HG03135 (cell line): ENCODE measurements at regions not wholly inside any gene's neighbourhood (a gene's known extent, or its start where the extent isn't known, plus 50 kb on each side); places are given as distances from the start of the nearest gene placed in this dataset.

Experiments used
- ATAC-seq: cut with Tn5 transposase; IDR thresholded peaks from one replicate; pipeline ENCODE4 v1.9.1; 2021; ENCODE audit warnings: mild to moderate bottlenecking, moderate library complexity; ENCODE audit not compliant: unreplicated experiment

DNA sequence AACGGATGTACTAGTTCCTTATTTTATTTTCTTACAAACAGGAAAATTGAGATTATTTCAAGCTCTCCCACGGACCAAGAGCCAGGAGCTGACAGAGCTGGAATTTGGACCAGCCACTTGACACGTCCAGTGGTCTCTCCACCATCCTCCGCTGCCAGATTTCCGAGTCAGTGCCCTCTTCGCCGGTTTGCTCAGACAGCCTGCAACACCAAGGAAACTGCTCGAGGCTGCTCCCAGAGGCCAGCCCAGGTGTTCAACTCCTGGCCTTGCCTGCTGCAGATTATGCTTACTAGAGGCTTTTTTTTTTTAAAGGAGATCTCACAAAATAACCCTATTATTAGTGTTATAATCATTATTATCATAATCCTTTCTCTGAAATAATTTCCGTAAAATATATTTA lies 779.8 kb downstream of the RNF144A start:
- no peak for ATAC-seq

DNA sequence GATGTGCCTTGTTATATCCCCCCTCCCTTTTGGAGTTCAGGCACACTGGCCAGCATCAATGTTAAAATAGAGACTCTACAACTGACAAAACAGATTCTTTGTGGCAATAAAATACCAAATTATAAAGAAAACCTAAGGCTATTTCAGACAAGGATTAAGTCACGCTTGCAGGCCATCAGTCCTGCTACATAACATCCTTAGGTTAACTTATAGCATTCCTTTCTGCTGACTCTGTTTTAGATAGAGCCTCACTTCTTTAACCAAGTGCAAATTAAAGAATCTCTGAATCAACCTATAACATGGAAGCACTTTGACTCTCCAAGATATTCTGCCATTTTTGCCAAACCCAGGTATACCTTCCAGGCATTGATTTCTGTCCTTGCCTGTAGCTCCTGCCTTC lies 784.6 kb downstream of the RNF144A start:
- ATAC-seq, result no peak

- no peak for ATAC-seq
Observed at GRCh38 chr2:7703048-7703447, 785.8 kb downstream of the RNF144A start.

GRCh38 chr2:7703543-7704144 lies 786.4 kb downstream of the RNF144A start:
- ATAC-seq, result no peak

DNA sequence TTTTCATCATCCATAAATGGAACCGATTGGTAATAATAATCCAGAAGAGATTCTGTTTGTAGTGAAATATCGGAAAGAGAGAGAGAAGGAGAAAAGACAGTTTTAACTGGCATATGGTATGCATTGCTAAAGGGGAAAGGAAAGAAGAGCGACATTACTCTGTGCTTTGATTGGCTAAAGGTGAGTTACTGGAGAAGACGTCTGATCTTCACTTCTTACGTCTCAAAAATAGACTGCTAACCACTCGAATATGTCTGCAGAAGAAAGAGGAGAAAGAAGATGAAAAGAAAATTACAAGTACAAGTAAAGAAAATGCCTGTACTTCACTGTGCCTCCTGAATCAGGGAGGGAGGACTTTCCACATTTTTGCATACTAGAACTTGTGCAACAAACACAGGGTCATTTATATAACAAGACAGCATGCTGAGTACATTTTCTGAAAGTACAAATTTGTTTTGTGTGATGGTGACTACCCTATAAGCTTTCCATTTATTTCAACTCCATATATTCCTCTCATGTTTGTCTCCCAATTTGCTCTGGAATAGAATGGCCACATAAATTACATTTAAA lies 787.2 kb downstream of the RNF144A start:
- ATAC-seq, result no peak

DNA sequence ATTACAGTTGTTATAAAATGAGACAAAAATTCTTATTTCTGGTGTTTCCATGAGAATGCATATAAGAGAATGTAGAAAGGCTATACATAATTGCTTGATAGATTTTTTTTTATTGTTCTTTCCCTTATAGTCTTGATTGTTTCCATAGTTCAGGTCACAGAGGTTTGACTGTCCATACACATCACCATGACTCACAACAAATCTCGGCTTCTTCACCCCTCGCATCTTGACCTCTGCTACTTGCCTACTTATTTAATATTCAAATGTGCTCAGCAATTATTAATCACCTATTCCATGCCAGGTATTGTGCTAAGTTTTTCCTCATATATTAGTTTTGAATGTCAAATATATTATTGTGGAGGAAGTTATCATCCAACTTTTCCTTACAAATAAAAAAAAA lies 789.6 kb downstream of the RNF144A start:
- no peak for ATAC-seq

DNA sequence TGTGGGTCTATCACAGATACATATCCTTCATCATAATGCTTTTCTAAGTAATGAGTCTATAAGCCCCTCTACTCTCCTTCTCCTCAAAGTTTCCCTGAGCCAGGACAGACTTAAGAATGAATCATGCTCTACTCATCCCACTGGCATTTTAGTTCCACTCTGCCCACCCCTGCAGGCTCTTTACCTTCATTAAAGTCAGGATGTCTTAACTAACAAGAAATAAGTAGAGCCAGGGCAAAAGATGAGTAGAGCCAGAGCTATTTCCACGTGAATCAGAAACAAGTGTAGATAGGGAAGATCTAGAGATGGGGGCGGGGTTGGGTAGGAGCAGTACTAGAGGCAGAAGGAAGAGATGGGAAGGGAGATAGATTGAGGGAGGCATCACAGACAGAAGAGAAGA lies 790.5 kb downstream of the RNF144A start:
- no peak for ATAC-seq

DNA sequence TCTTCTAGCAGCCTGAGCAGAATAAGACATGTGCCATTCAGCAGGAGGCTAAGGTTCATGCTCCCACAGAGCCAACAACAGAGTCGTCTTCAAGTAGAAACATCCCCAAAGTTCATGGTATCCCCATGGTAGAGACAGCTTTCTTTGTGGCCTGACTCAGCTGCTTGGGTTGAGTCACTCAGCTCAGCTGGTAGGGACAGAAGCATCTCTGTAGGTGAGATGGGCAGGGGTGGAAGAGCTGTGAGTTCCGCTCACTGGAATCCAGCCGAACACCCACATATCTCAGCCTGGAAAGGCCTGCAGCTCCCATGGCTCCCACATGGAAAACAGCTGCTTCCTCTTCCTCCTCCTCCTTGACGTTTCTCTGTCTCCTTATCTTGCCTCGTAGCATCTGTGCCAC lies 792.7 kb downstream of the RNF144A start:
- ATAC-seq, result no peak

- ATAC-seq, result no peak
Observed at GRCh38 chr2:7711167-7711566, 794.0 kb downstream of the RNF144A start.

DNA sequence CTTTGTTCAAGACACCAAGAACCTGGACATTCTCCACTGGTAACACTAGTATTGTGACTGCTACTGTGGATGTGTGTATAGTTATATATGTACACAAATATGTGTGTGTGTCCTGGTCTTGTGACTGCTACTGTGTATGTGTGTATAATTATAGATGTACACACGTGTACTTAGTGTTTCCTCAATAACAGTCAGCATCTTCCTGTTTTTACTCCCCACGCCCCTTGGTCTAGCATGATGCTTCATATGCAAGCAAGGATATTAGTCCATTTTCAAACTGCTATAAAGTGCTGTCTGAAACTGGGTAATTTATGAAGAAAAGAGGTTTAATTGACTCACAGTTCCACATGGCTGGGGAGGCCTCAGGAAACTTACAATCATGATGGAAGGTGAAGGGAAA lies 802.7 kb downstream of the RNF144A start:
- ATAC-seq, result no peak

DNA sequence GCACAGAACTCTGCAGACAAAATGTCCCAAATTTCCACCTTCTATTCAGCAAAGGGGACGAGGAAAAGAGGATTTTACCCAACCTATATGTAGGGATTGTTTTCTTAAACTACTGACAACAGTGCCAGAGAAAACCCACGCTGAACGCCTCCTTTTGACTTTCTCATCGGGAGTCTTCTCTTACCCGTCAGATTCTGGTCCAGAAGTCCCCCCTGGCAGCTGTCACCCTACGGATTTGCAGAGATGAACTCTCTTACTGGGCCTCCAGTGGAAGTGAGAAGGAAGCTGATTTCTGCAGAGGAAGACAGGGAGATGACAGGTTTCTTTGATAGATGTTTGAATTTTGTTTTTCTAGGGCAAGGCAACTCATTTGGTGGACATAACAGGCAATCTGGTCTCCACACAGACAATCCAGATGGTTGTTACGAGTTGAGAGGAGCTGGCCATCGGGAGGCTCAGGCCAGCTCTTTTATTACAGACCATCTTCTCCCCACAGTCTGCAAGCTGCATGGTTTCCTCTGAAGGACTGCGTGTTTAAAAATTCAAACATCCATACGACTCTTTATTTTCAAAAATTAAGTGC lies 804.3 kb downstream of the RNF144A start:
- no peak for ATAC-seq

DNA sequence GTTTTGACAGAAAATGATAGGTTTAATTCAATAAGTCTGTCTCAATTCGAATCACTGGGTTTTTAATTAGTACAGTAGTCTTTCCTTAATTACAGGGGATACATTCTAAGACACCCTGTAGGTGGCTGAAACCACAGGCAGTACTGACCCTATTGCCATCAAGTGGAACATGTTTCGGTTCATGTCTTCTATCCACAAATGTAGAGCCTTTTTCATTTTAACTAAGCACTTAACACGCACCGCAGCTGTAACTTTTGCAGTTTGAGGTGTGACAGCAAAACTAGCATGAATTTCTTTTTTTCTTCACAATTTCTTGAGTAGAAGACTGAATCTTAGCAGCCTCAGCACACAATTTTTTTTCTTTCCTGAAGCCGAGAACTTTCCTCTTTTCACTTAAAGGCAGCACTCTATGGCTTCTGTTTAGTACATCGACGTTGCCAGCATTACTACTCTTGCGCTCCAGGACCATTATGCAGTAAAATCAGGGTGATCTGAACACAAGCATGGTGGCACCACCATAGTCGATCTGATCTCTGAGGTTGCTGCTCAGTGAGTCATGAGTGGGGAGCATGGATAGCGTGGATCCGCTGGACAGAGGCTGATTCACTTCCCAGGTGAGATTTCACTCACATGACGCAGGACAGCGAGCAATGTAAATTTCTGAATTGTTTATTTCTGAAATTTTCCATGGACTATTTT lies 805.1 kb downstream of the RNF144A start:
- ATAC-seq, result no peak

- ATAC-seq, result no peak
Observed at GRCh38 chr2:7724336-7724735, 807.1 kb downstream of the RNF144A start.

- no peak for ATAC-seq
Observed at GRCh38 chr2:7725171-7725849, 808.1 kb downstream of the RNF144A start.

DNA sequence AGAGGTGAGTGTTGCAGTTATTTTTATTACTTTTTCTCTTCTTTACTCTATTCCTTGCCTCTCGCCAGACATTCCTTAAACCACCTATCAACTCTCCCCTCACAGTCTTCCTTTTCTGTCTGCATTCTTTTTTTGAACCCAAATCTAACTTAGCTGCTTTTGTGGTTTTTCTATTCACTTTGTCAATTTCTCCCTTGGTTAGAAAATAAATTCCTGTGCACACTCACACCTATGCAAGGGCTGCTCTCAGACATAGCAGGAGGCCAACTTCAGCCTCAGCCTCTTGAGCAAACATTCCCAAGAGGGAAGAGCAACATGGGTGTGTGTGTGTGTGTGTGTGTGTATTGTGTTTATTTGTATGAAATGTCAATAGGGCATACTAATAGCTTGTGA lies 808.6 kb downstream of the RNF144A start:
- ATAC-seq, result no peak

- no peak for ATAC-seq
Observed at GRCh38 chr2:7726989-7727388, 809.8 kb downstream of the RNF144A start.

DNA sequence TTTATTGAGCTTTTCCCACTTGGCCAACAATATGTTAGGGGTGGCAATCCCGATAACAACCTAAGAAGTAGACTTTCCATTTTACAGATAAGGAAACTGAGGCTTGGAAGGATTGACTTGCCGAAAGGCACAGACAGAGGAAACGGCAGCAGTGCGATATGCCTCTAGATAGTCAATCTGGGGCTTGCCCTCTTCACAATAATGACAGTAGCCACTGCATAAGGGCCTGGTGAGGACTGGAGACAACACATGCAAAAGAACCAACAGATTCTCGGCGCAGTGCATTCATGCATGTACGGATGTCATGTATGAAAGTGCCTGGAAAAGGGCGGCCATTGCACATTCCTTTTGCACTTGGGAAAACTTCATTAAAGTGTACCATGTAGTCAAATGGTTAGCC lies 811.2 kb downstream of the RNF144A start:
- no peak for ATAC-seq

- ATAC-seq, result no peak
Observed at GRCh38 chr2:7730449-7730848, 813.2 kb downstream of the RNF144A start.

GRCh38 chr2:7730990-7731389 lies 813.8 kb downstream of the RNF144A start:
- ATAC-seq, result no peak

DNA sequence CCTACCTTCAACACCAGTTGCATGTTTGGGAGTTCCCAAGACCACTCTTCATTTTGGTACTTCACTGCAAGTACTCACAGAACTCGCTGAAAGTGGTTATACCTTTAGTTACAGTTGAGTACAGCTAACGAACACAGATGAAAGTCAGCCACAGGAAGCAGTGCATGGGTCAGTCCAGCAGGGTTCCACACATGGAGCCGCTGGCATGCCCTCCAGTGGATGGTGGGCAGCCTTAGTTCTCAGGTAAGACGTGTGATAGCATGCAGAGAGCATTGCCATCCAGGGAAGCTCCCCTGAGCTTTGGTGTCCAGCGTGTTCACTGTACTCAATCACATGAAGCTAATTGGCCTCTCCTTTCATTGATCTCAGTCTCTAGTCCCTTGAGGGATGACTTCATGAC lies 815.3 kb downstream of the RNF144A start:
- ATAC-seq, result no peak

- no peak for ATAC-seq
Observed at GRCh38 chr2:7736646-7737305, 819.6 kb downstream of the RNF144A start.
